ENCODE measurements at regions not wholly inside any gene's neighbourhood (a gene's known extent, or its start where the extent isn't known, plus 50 kb on each side); places are given as distances from the start of the nearest gene placed in this dataset.

- no peak overlapping the region for H3K27ac ChIP-seq
- no peak for TF ChIP-seq CTCF (conservative IDR thresholded peaks at IDR 0.05)
Observed at GRCh38 chr14:99024926-99025325, 247.1 kb downstream of the BCL11B start.

GRCh38 chr14:99025418-99025817 lies 246.6 kb downstream of the BCL11B start:
- H3K27ac ChIP-seq = no peak overlapping the region
- TF ChIP-seq CTCF (conservative IDR thresholded peaks at IDR 0.05) = no peak

- no peak overlapping the region for H3K27ac ChIP-seq
- TF ChIP-seq CTCF (conservative IDR thresholded peaks at IDR 0.05) = no peak
Observed at GRCh38 chr14:99026471-99026870, 245.5 kb downstream of the BCL11B start.

GRCh38 chr14:99028041-99028440 lies 244.0 kb downstream of the BCL11B start:
- no peak overlapping the region for H3K27ac ChIP-seq
- TF ChIP-seq CTCF (conservative IDR thresholded peaks at IDR 0.05) = no peak

- TF ChIP-seq CTCF (conservative IDR thresholded peaks at IDR 0.05) = no peak
- H3K27ac ChIP-seq = no peak overlapping the region
Observed at GRCh38 chr14:99028521-99028920, 243.5 kb downstream of the BCL11B start.

- TF ChIP-seq CTCF (conservative IDR thresholded peaks at IDR 0.05) = no peak
- H3K27ac ChIP-seq = no peak overlapping the region
Observed at GRCh38 chr14:99029145-99029915, 242.7 kb downstream of the BCL11B start.

- no peak overlapping the region for H3K27ac ChIP-seq
- TF ChIP-seq CTCF (conservative IDR thresholded peaks at IDR 0.05) = no peak
Observed at GRCh38 chr14:99029916-99030305, 242.1 kb downstream of the BCL11B start.
